GM18520 (cell line): ENCODE measurements at regions not wholly inside any gene's neighbourhood (a gene's known extent, or its start where the extent isn't known, plus 50 kb on each side); places are given as distances from the start of the nearest gene placed in this dataset.
"Not testable (repeated sequence)": the region's sequence is repeated elsewhere in the genome, so short reads cannot be mapped to it uniquely, and the experiment has no call there.

Experiments used
- ATAC-seq: cut with Tn5 transposase; IDR thresholded peaks from one replicate; pipeline ENCODE4 v1.9.1; 2021; ENCODE audit not compliant: unreplicated experiment

DNA sequence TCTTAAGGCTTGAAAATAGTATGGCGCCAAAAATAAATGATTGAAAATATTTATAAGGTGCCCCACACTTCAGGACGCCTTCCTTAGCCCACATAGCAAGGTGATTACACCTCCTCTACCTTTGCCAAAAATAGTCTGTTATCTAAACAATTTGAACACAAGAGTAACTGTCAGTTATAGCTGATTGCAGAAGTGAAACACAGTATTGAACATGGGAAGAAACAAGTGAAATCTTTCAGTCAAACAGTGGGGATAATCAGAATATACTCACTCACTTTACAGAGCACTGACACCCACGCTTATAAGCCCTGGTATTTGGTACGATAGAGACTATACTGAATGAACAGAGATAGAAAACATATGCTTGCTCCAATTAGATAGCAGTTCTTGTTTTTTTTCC, 203.1 kb downstream of the RAB38 start:
- ATAC-seq, result no peak

DNA sequence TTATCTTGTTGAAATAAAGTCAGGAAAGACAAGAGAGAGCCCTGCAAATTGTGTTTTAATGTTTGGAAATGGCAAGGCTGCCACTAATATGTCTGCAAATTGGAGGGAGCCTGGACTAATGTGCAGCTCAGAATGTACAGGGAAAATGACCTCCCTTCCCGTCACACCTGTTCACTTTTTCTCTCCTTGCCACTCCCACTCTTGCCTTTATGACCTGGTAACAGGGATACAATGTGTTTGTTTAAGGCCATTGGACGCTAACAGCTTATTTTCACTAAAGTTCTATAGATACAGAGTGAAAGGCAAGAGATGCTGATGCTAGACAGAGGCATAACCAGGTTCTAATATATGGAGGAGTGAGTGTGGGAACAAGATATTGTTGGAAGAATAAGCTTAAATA, 203.9 kb downstream of the RAB38 start:
- ATAC-seq, result no peak

DNA sequence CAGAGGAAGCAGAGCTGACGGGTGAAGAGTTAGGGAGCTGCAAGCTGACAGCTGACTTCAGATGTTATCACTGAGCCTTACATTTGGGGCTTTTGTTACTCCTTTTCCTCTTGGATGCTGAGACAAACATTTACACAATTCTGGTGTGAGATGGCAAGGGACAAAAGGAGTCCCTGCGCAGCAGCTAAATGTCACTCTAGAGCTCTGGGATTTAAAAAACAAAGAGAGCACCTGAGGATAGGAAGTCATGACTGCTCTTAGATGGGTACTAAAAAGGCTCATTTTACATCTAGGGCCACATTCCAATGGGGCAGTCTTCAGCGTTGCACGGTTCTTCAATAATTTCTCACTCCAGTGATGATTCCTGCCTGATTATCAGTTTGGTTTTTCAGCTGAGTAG, 204.5 kb downstream of the RAB38 start:
- no peak for ATAC-seq

DNA sequence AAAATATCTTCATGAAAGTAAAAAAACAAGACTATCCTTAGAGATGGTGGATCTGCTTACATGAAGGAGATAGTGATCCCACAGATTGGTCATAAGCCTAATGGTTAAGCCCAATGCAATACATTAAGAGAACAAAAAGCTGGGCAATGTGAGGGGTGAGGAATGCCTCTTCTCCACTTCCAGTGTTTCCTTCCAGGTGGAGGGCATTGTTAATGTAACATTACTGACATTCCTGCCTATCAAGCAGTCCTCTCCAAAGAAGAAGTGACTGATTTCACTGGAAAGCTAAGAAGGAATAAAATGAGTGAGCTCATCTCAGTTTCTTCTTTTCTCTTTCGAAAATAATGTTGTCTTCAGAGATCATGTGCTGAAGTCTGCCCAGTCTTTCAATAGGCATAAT, 207.8 kb downstream of the RAB38 start:
- no peak for ATAC-seq

DNA sequence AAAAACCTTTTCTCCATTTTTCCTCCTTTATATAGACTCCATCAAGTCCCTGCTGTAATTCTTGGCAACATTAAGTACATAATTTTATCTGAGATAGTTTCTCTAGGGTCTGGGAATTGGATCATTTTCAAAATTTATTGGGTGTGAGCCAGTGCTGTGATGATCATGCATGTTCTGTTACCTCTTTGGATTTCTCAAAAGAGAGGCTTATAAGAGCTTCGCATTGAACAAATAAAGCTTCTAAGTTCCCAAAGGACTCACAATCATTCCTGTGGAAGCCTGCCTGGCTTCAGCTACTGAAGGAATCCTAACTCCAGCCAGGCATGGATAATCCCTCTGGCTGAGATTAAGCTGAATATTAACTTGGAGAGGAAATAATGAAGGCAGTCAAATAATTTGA, 208.5 kb downstream of the RAB38 start:
- no peak for ATAC-seq

DNA sequence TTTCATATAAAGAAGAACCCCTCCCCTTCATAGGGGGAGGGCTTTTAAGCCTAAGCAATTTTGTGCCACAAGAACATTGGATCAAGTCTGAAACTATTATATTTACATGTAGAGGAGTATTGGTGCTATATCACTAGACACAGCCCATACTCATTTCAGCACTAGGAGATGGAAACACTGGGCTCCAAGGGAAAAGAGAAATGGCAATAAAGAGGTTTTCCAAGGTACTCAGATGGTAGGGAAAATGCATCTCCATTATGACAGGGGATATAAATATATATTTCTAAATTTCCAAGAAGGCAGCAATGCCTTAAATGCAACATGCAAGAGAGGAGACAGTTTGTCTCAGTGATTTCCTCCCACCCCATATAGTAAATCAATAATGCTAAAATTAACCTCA, 209.0 kb downstream of the RAB38 start:
- no peak for ATAC-seq

DNA sequence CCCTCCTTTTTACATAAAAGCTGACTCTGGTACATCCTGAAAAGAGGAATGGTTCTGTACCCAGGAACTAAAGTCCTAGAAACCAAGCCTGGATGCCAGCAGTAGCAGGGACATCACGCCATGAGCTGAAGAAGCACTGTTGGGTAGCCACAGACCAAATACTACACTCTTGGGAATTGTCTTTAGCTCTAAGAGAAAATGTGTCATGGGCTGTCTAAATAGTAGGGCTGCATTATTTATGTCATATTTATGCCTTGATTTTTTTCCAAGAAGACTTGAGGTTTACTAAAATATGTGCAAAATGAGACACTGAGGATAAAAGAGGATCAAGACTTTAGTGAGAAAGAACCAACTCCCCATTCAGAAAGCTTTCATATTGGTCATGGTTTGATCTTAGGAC, 213.6 kb downstream of the RAB38 start:
- no peak for ATAC-seq

DNA sequence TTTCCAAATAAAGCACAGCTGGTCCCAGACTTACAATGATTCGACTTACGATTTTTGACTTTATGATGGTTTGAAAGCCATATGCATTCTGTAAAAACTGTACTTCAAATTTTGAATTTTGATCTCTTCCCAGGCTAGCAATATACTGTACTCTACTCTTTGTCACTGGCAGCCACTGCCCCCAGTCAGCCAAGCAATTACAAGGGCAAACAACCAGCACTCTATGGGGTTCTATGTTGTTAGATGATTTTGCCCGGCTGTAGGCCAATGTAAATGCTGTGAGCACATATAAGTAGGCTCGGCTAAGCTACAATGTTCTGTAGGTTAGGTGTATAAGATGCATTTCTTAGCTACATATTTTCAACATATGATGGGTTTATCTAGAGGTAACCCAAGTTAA, 217.3 kb downstream of the RAB38 start:
- no peak for ATAC-seq

DNA sequence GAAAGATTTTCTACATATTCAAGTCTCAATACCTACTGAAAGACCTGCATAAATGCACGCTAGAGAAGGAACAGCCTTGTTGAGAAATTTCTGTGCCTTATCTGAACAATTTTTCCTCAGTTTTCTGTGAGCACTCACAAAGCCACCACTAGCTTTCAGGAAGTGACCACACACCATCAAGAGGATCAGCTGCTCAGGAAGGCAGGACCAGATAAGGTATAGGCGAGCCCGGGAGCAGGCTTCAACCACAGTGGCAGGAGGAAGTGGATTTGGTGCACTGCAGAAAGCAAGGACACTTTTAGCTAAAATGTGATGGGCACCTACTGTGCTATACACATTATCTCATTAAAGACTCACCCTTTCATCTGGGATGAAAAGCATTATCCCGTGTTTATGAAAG, 220.8 kb downstream of the RAB38 start:
- no peak for ATAC-seq

DNA sequence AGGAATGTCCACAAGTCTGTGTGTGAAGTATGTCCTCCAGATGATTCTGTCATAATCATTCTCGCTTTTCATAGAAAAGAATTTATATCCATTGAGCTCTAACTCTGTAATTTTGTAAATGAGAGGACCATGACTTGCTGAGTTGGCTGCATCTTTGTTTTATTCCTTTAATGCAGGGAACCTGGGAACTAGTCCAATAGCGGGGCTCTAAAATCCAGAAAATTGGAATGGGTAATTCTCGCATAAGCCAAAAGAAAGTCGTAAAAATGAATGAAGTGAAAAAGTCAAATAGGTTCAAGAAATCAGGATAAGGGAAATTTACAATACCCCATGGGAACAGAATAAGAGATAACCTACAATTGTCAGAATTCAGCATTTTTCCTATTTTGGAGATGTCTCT, 232.5 kb downstream of the RAB38 start:
- no peak for ATAC-seq

DNA sequence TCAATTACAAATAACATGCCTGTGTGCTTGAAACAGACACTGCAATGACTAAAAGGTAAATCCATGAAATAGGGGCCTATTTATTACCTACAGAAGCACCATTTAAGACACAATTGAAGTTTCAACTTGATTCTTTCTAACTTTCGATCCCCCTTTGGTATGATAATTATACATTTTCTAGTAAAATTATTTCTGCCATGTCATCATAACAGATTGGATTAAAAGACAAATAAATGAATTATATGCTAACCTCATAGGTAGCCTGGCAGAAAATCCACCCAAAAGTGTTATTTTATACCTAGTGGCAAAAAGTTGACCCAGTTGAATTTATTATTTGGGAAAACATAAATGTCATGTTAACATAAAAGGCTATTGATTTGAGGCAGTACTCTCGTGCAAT, 241.1 kb downstream of the RAB38 start:
- no peak for ATAC-seq

DNA sequence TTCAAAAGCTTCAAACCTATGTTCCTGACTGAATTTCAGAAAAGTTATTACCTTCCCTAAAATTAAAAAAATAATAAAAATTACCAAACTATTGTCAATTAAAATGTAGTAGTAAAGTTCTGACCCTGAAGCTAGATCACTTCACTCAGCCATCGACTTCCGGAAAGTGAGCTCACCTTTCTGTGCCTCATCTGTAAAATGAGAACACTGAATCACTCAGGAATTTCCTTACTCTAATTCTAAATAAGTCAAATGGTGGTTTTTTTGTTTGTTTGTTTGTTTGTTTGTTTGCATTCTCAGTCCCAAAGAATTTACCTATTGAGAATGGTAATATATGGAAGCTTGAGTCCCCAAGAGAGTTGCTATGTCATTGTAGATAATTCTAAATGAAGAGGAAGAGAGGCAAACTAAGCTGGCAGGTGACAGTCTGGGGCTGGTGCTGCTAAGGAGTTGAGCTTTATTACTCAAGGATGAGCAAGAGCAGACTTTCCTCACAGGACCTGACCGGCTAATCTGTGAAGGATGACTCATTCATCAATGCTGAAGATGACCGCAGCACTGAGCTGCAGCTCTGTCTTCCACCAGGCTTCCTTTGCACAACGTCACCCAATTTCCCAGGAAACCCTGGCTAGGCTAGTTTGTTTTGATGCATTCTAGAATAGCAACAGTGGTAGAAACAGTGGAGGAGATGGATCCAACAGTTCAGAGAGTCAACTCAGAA, 248.8 kb downstream of the RAB38 start:
- peak; percentile 74 for ATAC-seq

DNA sequence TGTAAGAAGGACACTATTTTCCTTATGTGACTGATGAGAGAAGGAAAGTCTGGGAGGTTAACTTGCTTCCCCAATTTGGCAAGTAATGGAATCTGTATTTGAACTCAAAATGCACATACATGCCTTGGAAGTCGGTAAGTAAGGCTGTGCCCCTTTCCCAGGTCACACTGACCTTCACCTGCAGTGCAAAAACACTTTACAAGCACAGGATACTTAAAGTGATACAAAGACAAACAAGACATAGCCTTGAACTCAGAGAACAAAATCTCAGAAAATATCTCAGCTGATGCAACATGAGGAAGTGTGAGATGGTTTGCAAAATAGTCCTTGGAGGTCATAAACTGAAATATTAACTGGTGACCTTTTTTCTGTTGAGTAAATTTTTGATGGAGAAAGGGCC, 251.1 kb downstream of the RAB38 start:
- ATAC-seq, result no peak

DNA sequence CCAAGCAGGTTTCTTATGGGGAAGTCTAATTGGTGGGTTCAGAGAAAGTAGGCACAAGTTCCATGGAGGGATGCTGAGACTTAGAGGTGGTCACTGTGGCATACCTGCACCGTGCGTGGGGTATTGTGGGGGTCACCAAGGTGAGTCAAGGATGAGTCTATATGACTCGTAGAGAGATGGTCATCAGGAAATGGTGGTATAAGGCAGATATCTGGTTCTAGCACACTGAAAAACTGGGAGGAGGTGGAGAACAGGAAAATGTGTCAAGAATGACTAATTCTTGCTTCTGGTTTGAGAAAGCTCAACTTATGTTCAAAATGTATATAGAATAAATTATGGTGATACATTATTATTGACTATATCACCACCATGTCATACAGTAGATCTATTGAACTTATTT, 258.1 kb downstream of the RAB38 start:
- ATAC-seq, result no peak

DNA sequence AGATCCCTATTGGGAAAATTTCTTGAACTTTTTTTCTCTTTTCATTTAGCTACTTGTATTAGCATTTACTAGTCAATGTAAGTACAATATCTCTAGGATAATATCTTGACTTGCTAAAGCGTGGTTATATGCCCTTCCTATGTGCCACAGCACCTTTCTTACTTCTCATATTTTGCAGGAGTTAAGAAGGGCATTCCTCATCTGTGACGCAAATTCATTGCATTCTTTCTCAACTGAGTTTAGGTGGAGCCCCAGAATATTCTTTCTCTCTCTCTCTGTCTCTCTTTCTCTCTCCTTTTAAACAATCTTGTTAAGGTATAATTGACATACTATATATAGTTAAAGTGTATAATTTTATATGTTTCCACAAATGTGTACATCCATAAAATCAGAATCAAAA, 266.1 kb downstream of the RAB38 start:
- no peak for ATAC-seq

DNA sequence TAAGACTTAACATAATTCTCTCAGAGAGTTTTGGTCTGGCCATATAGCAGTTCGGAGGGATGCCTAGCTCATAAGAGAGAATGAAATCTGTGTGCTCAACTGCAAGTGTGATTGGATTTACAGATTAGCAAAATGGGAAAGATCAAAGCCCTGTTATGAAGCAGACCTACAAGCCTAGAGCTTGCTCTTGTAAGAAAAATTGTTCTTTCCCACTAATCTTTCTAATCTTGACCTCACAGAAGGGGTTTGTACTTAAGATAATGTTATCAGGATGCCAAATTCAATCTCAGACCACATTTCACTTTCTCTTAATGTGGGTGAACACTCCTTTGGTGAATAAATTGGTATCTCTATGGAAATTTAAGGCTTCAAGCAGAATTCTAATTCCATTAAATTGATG, 267.2 kb downstream of the RAB38 start:
- no peak for ATAC-seq

DNA sequence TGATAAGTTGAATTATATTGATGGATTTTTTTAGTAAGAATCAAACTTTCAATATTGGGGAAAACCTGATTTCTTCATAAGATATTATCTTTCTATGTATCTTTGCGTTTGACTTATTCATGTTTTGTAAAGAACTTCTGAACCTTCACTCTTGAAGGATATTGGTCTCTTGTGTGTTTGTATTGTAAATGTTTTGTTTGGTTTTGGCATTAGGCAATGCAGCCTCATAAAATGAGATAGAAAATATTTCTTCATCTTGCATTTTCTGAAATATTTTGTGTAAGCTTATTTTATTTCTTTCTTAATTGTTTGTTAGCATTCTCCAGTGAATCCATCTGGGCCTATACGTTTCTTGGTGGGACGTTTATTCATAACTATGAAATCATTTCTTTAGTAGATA, 271.9 kb downstream of the RAB38 start:
- no peak for ATAC-seq

DNA sequence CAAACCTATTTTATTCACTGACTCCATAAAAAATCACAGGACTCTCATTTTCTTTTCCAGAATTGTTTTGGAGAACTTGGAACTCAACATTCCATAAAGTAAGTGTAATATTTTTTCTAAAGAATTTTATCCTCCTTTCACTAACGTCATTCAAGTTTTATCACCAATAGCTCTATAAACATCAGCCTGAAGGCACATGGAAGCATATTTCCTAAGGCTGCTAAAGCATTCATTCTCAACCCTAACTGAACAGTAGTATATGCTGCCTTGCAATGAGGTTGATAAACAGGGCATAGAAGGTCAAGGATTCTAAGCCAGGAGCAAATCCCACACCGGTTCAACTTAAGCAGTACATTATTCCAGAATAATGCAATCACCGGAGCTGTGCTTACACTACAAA, 273.9 kb downstream of the RAB38 start:
- ATAC-seq, result no peak

DNA sequence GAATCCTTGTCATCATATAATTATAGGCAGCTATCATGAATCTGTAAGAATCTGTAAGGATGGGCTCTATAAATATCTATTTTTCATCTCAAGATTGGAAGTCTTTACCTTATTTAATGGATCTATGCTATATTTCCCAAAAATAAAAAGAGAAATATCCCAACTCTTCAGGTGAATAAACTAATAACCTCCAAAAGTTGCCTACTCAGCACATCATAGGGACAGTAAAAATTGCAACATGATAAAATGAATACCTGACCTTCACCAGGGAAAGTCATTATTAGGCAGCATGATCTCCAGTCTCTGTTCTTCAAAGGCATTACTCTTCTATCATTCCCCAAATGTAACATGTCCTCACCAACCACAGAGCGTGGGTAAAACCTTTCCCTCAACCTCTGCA, 277.3 kb downstream of the RAB38 start:
- ATAC-seq, result no peak

DNA sequence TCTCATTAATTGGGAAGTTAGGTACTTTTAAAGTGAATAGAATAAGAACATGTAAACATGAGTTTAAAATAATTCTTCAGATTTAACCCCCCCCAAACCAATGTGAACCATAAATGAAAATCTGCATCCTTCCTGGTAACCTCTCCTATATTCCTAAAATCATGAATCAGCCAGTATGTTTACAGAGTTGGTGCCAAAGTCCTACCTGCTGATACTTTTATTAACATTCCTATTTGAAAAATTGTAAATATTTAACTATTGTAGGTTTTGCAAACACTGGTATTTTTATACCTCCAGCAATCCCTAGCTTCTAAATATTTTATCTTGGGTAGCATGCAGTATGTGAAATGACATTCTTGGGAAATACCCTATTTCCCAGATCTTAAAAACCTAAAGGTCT, 278.2 kb downstream of the RAB38 start:
- ATAC-seq, result no peak

DNA sequence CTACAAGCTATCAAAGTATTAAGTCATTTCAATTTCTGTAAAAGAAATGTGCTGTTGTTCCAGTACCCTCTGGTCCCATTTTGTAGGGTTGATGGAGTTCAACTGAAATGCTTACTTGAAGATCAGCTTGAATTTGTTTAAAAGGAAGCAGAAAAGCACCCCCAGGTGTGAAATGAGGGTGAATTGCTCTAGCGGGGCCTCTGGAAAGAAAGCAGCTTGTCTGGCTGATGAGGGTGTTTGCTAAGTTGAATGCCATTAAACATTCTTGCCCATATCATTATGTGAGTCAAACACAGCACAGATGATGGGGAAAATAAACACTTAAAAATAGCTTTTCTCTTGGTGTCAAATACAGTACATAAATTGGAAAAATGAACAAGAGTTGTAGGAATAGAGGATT, 280.3 kb downstream of the RAB38 start:
- no peak for ATAC-seq

DNA sequence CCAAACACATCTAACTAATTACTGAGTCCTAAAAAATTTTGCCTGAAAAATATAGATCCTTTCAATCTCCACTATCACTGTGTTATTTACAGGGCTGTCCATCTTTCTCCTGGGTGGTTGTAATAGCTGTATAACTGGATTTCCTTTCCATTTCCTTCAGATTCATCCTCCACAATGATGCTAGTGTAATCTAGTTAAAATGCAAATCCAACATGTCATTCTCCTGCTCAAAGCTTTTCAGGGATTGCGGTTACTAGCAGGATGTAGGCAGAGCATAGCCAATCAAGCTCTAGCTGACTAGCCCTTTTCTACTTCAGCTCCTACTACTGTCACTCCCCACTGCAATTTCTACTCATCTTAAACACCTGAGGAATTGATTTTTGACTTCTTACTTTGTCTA, 283.0 kb downstream of the RAB38 start:
- ATAC-seq, result no peak

DNA sequence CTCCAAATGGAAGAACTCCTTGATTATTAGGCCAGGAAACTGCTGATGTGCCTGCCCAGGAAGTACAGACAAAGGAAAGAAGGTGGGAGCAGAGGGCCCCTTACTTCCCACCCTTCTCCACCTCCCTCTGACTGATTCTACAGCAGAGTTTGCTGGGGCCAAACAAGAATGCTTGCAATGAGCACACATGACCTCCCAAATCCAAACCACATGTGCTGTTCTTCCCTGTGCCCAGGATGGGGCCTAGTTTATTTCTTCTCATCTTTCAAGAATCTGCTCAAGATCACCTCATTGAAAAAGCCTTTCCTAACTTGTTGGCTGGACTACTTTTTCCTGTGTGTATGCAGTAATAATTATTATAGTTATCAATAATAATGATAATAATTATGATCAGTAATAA, 286.1 kb downstream of the RAB38 start:
- ATAC-seq, result no peak

DNA sequence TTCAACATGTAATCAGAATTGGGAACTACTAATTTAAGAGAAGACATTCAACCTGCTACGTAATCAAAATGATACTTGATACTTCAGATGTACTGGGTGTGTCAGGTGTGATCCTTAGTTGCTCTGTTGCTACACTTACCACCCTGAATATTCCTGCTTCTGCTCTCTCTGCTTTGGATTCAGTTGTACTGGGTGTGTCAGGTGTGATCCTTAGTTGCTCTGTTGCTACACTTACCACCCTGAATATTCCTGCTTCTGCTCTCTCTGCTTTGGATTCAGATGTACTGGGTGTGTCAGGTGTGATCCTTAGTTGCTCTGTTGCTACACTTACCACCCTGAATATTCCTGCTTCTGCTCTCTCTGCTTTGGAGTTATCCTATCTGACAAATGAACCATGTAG, 290.2 kb downstream of the RAB38 start:
- ATAC-seq, result not testable (repeated sequence)
